ENCODE measurements at regions not wholly inside any gene's neighbourhood (a gene's known extent, or its start where the extent isn't known, plus 50 kb on each side); places are given as distances from the start of the nearest gene placed in this dataset.

DNA sequence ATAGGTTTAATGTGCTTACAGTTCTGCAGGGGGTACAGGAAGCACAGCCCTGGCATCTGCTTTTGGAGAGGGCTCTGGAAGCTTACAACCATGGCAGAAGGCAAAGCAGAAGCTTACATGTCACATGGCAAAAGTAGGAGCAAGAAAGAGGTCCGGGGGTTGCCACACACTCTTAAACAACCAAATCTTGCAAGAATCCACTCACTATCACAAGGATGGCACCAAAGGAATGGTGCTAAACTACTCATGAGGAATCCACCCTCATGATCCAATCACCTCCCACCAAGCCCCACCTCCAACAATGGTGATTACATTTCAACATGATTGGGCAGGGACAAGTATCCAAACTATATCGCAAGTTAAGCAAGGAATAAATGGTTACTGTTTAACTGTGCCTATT lies 255.8 kb upstream of the AVPR1A start:
- DNase-seq: no peak

DNA sequence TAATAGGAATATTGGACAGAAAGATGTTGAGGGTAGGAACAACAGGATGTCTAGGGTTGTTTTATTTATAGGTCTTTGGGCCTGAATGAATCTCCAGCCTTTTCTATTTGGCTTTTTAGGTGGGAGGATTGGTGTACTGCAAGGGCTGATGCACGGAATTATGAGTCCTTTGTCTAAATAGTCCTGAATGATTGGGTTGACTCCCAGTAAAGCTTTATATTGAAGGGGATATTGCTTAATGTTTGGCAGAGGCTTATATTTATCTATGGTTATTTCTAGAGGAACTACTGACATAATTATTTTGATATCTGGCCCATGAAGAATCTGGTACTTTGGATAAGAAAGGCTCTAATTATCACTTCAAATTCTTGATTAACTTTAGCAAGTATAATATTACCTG lies 253.6 kb upstream of the AVPR1A start:
- no peak for DNase-seq

DNA sequence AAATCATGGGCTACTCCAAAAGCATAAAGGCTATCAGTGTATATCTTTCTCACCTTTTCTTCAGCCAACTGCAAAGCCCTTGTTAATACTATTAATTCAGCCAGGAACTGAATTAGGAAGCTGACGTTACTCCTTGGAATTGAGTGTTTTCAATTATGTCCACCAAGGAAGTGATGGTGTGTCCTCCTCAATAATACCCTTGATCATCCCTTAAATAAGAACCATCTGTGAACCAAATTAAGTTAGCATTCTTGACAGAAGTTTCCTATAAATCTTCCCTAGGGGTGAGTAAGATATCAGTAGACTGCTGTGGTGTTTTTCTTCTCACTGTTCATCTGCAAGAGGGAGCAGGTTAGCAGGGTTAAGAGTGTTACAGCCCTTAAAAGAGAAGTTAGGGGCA lies 252.3 kb upstream of the AVPR1A start:
- DNase-seq: no peak

DNA sequence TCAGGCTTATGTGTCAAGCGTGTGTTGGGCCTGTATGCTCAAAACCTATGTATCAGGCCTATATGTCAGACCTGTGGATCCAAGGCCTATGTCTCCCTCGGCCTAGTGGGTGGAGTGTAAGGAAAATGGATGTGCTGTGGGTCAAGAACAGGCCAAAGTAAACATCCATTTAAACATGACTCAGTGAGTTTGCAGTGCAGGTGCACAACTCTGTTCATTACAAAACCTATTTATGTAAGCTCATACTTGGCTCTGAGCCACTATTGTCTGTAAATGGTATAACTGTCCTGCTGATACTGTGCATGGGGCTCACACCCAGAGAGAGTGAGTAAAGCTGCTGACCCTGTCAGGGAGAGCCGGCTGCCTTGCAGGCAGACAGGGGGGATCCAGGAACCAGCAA lies 249.7 kb upstream of the AVPR1A start:
- no peak for DNase-seq

DNA sequence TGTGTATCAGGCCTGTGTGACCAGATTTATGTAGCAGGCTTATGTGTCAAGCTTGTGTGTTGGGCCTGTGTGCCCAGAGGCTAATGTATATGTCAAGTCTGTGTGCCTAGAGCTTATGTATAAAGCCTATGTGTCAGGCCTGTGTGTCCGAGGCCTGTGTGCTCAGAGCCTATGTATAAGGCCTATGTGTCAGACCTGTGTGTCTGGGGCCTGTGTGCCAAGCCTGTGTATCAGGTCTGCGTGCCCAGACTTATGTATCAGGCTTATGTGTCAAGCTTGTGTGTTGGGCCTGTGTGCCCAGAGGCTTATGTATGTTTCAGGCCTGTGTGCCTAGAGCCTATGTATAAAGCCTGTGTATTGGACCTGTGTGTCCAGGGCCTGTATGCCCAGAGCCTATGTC lies 249.3 kb upstream of the AVPR1A start:
- DNase-seq: no peak

DNA sequence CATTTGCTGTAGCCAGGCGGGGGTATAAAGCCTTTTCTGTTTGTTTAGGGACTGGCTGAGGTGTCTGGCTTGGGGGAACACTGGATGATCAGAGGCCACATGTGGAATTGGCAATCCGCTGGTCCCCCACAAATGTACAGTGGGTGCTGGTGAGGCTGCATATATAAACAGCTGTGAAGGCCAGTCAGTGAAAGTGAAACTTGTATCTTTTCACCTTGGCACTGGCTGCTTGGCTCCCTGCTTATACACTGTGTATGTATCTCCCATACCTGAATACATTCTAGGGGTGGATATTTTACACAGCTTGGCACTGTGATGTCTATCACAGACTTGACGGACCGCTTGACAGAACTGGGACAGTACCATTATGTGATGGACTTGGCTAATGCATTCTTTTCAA lies 246.8 kb upstream of the AVPR1A start:
- no peak for DNase-seq

DNA sequence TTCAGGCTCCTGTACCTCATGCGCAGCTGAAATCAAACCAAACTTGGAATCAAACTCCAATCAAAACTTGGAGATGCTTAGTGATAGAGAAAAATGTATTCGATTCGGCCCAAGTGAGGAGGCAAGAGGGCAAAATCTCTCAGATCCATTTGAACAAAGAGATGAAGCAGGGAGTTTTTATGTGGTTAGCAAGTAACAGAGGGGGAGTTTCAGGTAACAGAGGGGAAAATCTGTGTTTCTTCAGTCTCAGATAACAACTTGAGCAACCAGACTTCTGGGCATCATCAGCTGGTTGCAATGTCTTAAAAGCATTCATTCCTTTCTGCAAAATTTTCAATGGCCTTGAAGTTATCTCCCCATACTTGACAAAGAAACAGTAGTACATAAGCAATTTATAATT lies 245.1 kb upstream of the AVPR1A start:
- no peak for DNase-seq

DNA sequence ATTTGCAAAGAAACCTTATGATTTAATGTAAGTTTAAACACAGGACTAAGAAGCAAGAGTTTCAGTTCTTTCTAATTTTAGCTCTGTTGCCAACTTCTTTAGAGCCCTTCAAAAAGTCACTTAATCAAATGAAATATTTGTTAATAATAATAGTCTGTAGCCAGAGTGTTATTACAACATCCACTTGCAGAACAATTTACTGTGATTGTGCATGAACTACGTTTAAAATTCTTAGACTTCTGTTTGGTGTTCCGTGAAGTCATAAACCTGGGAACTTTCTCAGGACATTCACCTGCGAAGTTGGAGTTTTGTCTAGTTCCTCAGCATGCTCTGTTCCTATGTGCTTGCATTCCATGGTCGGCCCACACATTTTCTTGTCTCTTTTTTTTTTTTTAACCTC lies 244.0 kb upstream of the AVPR1A start:
- no peak for DNase-seq

DNA sequence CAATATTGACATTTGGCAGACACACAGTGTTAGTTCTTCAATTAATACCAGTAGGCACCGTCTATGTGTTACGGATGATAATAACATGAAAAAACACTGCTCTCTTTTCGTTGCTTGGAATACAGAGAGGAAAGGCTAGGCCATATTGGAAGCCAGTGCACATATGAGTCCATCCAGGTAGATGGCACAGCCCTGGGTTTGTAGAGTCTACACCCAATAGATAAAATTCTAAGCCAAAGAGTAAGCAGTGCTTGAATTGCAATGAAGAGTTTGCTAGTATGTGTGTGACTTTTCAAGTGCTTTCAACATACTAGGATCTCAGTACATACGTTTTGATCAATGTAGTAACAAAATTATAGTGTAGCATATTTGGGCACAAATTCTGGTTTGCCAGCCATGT lies 243.3 kb upstream of the AVPR1A start:
- no peak for DNase-seq

DNA sequence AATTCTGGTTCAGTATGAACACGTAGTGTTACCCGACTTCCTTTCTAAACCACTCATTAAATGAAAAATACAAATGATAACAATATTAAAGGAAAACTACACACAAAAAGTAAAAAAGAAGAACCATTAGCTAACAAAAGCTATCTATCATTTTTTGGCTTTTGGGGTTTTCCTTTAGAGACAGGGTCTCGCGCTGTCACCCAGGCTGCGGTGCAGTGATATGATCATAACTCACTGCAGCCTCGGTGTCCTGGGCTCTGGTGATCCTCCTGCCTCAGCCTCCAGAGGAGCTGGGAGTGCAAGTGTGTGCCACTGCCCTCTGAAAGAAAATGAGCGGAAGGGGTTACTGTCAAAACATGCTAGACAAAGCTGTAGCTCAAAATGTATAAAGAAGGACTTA lies 238.2 kb upstream of the AVPR1A start:
- DNase-seq: no peak

DNA sequence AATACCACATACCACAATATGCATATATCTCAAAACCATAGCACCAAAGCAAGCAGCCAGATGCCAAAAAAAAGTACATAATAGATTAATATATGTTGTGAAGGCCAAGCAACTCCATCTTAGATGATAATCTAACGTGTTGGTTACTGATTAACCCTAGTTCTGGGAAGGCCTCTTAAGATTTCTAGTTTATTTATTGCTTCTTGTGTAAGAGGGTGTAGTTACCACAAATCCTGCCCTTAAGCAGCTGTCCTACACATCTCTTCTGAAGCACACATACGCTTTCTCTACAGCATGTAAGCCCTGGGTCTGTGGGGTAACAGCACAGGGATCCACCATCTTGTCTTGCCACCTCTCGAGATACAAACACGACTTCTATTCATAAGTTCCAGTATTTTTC lies 236.8 kb upstream of the AVPR1A start:
- no peak for DNase-seq

DNA sequence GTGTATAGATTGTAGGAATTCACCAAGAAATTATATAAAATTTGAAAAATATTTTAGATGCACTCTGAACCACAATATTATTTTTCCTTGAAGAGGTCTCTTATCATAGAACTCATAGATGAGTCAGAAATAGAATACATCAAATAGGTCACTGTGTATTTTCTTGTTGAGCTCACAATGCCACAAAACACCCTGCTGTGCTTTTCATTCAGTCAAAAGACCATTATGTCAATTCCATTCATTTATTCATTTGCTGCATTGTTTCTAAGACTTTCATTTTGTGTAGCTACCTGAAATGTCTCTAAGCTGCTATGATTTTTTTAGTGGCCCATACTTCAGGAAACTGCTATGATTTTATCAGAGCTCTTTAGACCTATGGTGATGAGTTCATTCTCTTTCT lies 231.9 kb upstream of the AVPR1A start:
- no peak for DNase-seq

DNA sequence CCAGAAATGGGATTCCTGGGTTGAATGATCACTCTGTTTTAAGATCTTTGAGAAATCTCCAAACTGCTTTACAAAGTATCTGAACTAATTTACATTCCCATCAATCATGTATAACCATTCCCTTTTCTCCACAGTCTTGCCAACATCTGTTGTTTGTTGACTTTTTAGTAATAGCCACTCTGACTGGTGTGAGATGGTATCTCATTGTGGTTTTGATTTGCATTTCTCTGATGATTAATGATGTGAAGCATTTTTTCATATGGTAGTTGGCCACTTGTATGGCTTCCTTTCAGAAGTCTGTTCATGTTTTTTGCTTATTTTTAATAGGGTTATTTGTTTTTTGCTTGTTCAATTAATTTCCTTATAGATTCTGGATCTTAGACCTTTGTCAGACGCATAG lies 211.8 kb upstream of the AVPR1A start:
- no peak for DNase-seq

DNA sequence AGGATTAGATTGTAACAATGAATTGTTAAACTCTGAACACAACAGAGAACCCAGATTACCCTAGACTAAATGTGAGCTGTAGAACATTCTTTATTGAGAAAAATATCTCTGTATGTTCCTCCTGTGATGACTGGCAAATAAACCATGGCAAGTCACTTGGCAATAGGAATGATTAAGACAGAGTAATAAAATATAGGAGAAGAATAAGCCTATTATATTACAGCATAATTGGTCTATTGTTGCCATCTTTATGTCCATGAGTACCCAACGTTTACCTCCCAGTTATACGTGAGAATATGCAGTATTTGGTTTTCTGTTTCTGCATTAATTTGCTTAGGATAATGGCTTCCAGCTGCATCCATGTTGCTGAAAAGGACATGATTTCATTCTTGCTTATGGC lies 211.2 kb upstream of the AVPR1A start:
- no peak for DNase-seq

DNA sequence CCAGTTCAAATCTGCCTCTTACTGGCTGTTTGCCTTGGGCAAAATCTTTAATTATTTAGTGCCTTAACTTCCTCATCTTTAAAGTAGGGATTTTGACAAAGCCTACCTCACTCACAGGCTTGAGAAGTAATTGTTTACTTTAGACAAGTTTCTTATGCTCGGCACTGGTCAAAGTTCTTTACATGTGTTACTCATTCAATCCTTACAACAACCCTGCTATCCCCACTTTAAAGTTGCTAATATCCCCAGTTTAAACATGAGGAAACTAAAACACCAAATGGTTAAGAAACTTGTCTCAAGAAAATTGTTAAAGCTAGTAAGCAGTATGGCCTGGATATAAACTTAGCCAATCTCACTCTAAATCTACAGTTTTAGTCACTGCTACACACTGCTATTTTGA lies 204.0 kb upstream of the AVPR1A start:
- DNase-seq: no peak

DNA sequence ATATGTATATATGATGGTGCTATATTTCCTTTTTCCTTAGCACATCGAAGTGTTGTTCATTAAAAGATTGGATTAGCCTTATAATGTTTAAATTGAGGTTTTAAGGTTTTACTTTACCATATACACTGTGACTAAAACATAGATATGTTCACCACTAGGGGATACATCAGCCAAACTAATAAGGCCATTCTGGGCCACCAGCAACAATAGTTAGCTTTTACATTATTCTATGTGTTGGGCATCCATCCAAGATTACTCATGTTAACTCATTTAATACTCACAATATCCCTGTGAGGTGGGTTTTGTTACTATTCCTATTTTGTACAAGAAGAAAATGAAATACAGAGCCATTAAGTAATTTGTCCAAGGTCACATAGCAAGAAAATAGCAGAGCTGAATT lies 202.6 kb upstream of the AVPR1A start:
- no peak for DNase-seq

DNA sequence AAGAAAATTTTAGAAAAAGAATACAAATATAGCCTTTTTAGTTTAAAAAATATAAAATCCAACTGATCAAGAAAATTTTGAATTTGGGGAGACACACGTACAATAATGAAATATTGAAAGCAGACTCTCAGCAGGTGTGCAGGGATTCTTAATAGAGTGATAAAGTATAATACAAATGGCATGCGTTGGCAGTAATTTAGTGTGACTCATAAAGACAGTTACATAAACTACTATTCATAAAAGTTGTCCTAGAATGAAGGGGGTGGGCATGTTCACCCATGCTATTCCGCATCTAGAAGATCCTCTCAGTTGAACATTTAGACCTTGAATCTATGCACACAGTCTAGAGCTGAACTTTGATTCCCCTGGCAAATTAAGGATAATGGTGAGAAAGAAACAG lies 200.4 kb upstream of the AVPR1A start:
- no peak for DNase-seq

DNA sequence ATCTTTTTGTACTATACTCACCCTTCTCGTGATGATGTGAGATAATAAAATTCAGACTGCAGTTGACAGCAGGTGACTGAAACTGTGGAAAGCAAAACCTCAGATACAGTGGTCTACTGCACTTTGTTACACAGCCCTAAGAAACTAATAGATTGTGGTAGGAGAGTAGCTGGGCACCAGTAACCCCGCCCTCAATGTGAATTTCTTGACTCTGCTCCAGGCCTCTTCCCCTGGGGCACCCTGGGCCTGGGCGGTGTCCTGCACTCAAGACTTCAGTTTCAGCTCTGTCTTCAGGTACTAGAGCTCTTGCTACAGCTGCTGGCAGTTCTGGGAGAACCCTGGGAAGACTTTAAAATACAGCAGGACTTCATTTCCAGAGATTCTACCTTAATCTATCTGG lies 197.6 kb upstream of the AVPR1A start:
- DNase-seq: no peak

DNA sequence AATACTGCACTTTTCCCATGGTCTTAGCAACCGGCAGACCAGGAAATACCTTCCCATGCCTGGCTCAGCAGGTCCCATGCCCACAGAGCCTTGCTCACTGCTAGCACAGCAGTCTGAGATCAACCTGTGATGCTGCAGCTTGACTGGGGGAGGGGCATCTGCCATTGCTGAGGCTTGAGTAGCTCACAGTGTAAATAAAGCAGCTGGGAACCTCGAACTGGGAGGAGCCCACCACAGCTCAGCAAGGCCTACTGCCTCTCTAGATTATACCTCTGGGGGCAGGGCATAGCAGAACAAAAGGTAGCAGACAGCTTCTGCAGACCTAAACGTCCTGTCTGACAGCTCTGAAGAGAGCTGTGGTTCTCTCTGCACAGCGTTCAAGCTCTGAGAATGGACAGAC lies 186.2 kb upstream of the AVPR1A start:
- DNase-seq: peak; percentile 6 to 45

DNA sequence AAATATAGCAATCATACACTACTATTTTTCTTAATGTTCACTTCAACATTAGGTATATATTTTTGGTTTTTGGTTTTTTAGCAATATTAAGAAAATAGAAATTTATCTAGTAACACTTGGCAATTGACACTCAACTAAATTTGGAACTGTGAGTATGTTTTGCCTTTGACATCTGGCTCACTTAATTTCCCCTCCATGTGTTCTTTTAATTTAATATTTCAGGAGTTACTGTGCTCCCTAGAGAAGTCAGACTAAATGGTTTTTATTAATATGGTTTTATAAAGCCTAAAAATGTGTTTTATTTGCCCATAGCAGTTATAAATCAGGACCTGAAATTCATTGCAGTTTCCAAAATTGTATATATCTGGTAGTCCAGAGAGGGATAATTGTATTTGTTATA lies 175.3 kb upstream of the AVPR1A start:
- no peak for DNase-seq

DNA sequence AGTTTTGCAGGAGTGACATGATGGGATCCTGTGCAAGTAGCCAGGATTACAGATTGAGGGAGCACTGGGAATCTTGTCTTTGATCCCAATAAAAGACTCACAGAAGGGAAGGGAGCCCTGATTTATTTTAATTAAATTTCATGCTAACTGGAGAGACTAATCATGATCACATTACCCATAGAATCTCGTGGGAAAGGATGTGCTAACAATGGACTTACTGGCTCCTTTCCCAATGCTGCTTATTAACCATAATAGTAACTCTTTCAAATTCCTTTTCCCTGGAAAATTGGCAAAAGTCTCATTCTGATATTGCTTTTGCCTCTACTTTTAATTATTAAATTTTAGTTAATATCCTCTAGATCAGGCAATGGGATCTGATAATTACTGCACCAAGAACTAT lies 174.8 kb upstream of the AVPR1A start:
- no peak for DNase-seq

DNA sequence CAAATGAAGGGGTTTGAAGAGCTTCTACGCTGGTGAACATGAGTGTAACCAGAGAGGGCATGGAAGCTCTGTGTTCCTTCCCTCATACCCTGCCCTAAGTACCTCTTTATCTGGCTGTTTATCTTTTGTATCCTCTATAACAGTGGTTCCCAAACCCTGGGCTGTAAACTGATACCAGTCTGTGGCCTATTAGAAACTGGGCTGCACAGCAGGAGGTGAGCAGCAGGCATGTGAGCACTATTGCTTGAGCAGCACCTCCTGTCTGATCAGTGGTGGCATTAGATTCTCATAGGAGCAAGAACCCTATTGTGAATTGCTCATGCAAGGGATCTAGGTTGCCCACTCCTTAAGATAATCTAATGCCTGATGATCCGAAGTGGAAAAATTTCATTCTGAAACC lies 172.9 kb upstream of the AVPR1A start:
- DNase-seq: no peak

DNA sequence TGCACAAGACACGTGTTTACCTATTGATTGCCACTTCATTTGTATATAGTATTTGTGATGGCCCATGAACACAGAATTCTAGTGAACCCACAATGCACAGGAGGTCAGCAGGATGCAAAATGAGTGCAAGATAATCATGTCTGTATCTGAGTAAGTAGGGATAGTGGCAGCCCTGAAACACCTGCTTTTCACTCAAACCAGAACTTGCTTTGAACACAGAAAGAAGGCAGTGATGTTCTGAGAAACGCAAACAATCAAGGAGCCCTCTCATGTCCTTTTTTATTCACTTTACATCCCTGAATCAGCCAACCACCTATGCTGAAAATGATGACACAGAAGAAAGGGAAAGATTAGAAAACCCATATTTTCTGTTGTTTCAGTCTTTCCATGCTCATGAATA lies 170.4 kb upstream of the AVPR1A start:
- no peak for DNase-seq

DNA sequence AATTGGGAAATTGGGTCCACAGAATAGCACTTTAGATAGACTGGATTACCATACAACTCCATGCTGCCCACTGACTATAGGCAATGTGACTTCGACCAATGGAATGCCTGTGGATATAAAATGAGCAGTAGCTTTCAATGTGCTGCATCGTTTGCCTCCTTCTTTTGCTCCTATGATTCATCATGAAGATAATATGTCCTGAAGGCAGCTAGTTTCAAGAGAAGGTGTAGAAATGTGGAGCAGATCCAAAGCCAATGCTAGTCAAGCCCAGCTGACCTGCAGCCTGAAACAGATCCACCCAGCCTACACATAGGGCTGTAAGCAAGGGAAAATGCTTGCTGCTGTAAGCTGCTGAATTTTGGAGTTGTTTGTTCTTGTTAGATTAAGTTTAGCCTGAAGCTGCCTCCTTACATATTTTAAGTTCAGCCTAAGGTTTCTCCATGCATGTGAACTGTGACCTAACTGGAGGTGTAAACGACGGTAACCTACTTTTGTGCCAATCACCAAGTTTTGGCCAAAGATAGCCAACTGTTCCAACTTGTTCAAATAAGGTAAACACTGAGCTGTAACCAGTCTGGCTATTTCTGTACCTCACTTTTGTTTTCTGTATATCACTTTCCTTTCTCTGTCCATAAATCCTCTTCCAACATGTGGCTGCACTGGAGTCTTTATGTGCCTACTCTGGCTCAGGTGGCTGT lies 169.1 kb upstream of the AVPR1A start:
- DNase-seq: no peak

DNA sequence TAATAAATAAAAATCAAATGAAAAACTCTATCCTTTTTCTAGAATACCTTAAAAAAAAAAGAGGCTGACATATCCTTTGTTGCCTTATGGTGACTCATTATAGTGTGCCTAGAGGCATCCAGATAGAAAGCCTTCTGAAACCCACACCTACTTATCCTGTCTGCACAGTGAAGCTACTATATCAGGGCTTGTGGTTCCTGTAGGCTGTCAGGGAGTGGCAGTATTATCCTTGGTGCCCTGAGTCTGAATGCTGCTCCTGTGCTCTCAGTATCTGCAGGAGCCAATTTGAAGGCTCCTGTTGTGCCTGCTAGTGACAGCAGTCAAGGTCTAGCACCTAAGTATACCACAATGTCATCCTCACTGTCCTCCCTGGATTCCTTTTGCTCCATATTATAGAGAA lies 168.4 kb upstream of the AVPR1A start:
- no peak for DNase-seq

DNA sequence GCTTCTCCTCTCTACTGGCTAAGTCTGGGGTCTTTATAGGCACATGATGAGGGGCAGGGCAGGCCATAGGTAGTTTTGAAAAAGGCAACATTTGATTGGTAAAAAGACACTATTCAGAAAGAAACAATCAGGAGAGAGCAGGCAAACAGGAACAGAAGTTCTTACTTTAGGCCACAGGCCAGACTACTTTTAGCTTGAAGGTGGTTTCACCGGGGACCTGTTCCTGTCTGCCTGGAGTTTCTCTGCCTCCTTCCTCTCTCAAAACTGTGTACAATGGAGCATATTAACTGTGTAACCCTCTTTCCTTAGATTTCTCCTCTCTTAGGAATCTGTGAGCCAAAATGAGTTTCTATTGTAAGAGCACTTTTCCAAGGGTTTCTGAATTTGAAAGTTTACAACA lies 167.9 kb upstream of the AVPR1A start:
- no peak for DNase-seq
